Endometrium (tissue), 2 donors: ENCODE measurements at regions not wholly inside any gene's neighbourhood (a gene's known extent, or its start where the extent isn't known, plus 50 kb on each side); places are given as distances from the start of the nearest gene placed in this dataset.

ENCODE experiments used
- FAIRE-seq: peaks from 2 replicates; lab custom pipeline; 2012; peaks lifted over from hg19 to GRCh38; lab: Jason Lieb, UNC
- donor health status: control.
- donor health status: control.

GRCh38 chr3:22485954-22486353 is 717.2 kb upstream of the UBE2E2 start:
- FAIRE-seq, result no peak

- FAIRE-seq, result no peak
Observed at GRCh38 chr3:22490747-22491146, 712.4 kb upstream of the UBE2E2 start.

GRCh38 chr3:22491344-22491743 is 711.8 kb upstream of the UBE2E2 start:
- FAIRE-seq, result no peak

- FAIRE-seq, result no peak
Observed at GRCh38 chr3:22492342-22492741, 710.8 kb upstream of the UBE2E2 start.

- no peak for FAIRE-seq
Observed at GRCh38 chr3:22495241-22495640, 707.9 kb upstream of the UBE2E2 start.

GRCh38 chr3:22495791-22496190 is 707.3 kb upstream of the UBE2E2 start:
- FAIRE-seq, result peak; percentile 72

GRCh38 chr3:22496641-22497040 is 706.5 kb upstream of the UBE2E2 start:
- FAIRE-seq, result no peak

GRCh38 chr3:22506871-22507270 is 696.3 kb upstream of the UBE2E2 start:
- no peak for FAIRE-seq

- no peak for FAIRE-seq
Observed at GRCh38 chr3:22507709-22508108, 695.4 kb upstream of the UBE2E2 start.

GRCh38 chr3:22523925-22524324 is 679.2 kb upstream of the UBE2E2 start:
- no peak for FAIRE-seq

GRCh38 chr3:22526266-22526837 is 676.8 kb upstream of the UBE2E2 start:
- peak; percentile 93 for FAIRE-seq

- no peak for FAIRE-seq
Observed at GRCh38 chr3:22536541-22536940, 666.6 kb upstream of the UBE2E2 start.

GRCh38 chr3:22537560-22537959 is 665.6 kb upstream of the UBE2E2 start:
- no peak for FAIRE-seq

GRCh38 chr3:22542311-22542710 is 660.8 kb upstream of the UBE2E2 start:
- FAIRE-seq, result no peak

GRCh38 chr3:22555753-22556435 is 647.2 kb upstream of the UBE2E2 start:
- no peak for FAIRE-seq

- no peak for FAIRE-seq
Observed at GRCh38 chr3:22565393-22565792, 637.7 kb upstream of the UBE2E2 start.

- FAIRE-seq, result no peak
Observed at GRCh38 chr3:22568285-22568684, 634.8 kb upstream of the UBE2E2 start.

GRCh38 chr3:22569570-22569969 is 633.6 kb upstream of the UBE2E2 start:
- no peak for FAIRE-seq

- FAIRE-seq, result no peak
Observed at GRCh38 chr3:22581007-22581406, 622.1 kb upstream of the UBE2E2 start.

- no peak for FAIRE-seq
Observed at GRCh38 chr3:22582266-22582665, 620.9 kb upstream of the UBE2E2 start.

GRCh38 chr3:22585504-22585903 is 617.6 kb upstream of the UBE2E2 start:
- no peak for FAIRE-seq

- FAIRE-seq, result no peak
Observed at GRCh38 chr3:22585911-22586310, 617.2 kb upstream of the UBE2E2 start.

GRCh38 chr3:22587446-22587845 is 615.7 kb upstream of the UBE2E2 start:
- no peak for FAIRE-seq

- no peak for FAIRE-seq
Observed at GRCh38 chr3:22593638-22594037, 609.5 kb upstream of the UBE2E2 start.
